ENCODE measurements at regions not wholly inside any gene's neighbourhood (a gene's known extent, or its start where the extent isn't known, plus 50 kb on each side); places are given as distances from the start of the nearest gene placed in this dataset.

GRCh38 chr7:47094462-47094861, 487.4 kb downstream of the TNS3 start:
- TF ChIP-seq CTCF (IDR thresholded peaks at IDR 0.05) (no peak), POLR2A (IDR thresholded peaks at IDR 0.05) (no peak)

All from adrenal gland (tissue), 5 donors.